Transverse colon (tissue), 4 donors: ENCODE measurements at regions not wholly inside any gene's neighbourhood (a gene's known extent, or its start where the extent isn't known, plus 50 kb on each side); places are given as distances from the start of the nearest gene placed in this dataset.

Source experiments
- CTCF ChIP-seq, 5 experiments: fragments of 200-600 bp in 3 of 5; fragments of 450-650 bp in 2 of 5; sonication (generic) in 3 of 5; IDR thresholded peaks; 1 replicate in 2 of 5; 2 replicates in 3 of 5; pipeline ENCODE4 v1.5.1; 2016 to 2017; ENCODE audit warnings: antibody characterized with exemption in 5 of 5, inconsistent platforms in 3 of 5, mild to moderate bottlenecking in 2 of 5, moderate library complexity in 1 of 5
- EP300 ChIP-seq: sonication (generic); formaldehyde crosslinking; IDR thresholded peaks from one replicate; pipeline ENCODE4 v1.6.1; 2017; ENCODE audit warnings: antibody characterized with exemption, low read depth
- POLR2A ChIP-seq: fragments of 450-650 bp; IDR thresholded peaks from one replicate; pipeline ENCODE4 v1.6.1; 2016; ENCODE audit warnings: antibody characterized with exemption, mild to moderate bottlenecking, moderate library complexity
- POLR2AphosphoS5 ChIP-seq, 3 donors: sonication (generic); formaldehyde crosslinking; IDR thresholded peaks; one replicate each; pipeline ENCODE4 v1.6.1; 2016; ENCODE audit warnings: antibody characterized with exemption in 3 of 3

DNA sequence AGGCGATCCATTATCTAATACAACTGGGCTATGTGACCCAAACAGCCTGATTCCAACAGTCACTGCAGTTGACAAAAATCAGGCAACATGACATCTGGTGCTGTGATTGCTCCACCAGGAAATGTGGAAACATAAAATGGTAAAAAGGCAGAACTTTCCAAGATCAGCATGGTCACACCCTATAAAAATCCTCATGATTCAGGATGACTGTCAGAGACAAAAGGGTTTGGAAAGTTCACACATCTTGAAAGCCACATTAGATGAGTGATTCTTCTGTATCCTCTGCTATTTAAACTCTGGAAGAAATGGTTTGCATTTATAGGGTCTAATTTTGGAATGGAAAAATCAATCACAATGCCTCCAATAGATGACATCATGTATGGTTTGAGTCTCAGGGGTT is 662.6 kb upstream of the IGFBP3 start:
- no peak for TF ChIP-seq CTCF (IDR thresholded peaks at IDR 0.05)
- TF ChIP-seq POLR2A, result no peak
- peak in 1 of 3 donors; percentile 27 for TF ChIP-seq POLR2AphosphoS5 (IDR thresholded peaks at IDR 0.05)
- no peak for TF ChIP-seq EP300
